Type B pancreatic cell (in vitro differentiated cells): ENCODE measurements at regions not wholly inside any gene's neighbourhood (a gene's known extent, or its start where the extent isn't known, plus 50 kb on each side); places are given as distances from the start of the nearest gene placed in this dataset.
"Not testable (repeated sequence)": the region's sequence is repeated elsewhere in the genome, so short reads cannot be mapped to it uniquely, and the experiment has no call there.

Experiments used
- DNase-seq: peaks from one replicate; pipeline ENCODE4 v3.0.0; 2021; ENCODE audit warnings: mixed read lengths; ENCODE audit not compliant: unreplicated experiment; ENCODE audit errors: extremely low spot score
- H3K27ac Mint-ChIP-seq: 2 replicates; pipeline ENCODE4 v1.8.0; 2021; ENCODE audit warnings: mild to moderate bottlenecking, mixed read lengths
- H3K27me3 Mint-ChIP-seq: 2 replicates; pipeline ENCODE4 v1.8.0; 2021; ENCODE audit warnings: mixed read lengths
- H3K36me3 Mint-ChIP-seq: 2 replicates; pipeline ENCODE4 v1.8.0; 2021; ENCODE audit warnings: mixed read lengths
- H3K4me1 Mint-ChIP-seq: one replicate; pipeline ENCODE4 v1.8.0; 2021; ENCODE audit warnings: mixed read lengths; ENCODE audit not compliant: unreplicated experiment
- H3K4me3 Mint-ChIP-seq: 2 replicates; pipeline ENCODE4 v1.8.0; 2021; ENCODE audit warnings: mild to moderate bottlenecking, mixed read lengths
- H3K9me3 Mint-ChIP-seq: 2 replicates; pipeline ENCODE4 v1.8.0; 2021; ENCODE audit warnings: mixed read lengths
- TF ChIP-seq, protein P1 (sequence below): fragments of 200-600 bp; sonication (generic); conservative IDR thresholded peaks from 2 replicates; pipeline ENCODE4 v1.5.0; 2021; ENCODE audit warnings: antibody characterized with exemption, mild to moderate bottlenecking

DNA sequence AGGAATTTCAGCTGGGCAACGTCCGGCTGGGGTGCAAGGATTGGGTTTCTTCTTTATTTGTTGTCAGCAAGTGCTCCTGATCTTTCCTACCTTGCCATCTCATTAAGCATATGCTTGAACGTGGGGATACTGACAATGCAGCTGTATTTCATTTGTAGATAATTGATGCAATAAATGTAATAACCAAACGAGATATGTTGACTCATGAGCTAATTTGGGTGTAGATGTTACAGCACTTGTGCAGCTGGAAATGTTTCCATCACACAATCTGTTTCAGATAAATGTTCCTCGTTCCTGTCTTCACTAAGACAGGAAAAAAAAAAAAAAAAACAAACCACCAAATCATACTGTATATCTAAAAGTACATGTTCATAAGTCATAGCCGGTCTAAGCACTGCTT, 123.8 kb downstream of the DMRT2 start:
- DNase-seq = no peak
- Mint-ChIP-seq H3K4me1 (peaks cover 21% of the 10 kb centered on the region), H3K27ac (no peak overlapping the region), H3K4me3 (no peak overlapping the region), H3K27me3 (peaks cover 4% of the 10 kb centered on the region), H3K36me3 (peaks cover 4% of the 10 kb centered on the region), H3K9me3 (peaks cover 8% of the 10 kb centered on the region)
- TF ChIP-seq, protein P1, sequence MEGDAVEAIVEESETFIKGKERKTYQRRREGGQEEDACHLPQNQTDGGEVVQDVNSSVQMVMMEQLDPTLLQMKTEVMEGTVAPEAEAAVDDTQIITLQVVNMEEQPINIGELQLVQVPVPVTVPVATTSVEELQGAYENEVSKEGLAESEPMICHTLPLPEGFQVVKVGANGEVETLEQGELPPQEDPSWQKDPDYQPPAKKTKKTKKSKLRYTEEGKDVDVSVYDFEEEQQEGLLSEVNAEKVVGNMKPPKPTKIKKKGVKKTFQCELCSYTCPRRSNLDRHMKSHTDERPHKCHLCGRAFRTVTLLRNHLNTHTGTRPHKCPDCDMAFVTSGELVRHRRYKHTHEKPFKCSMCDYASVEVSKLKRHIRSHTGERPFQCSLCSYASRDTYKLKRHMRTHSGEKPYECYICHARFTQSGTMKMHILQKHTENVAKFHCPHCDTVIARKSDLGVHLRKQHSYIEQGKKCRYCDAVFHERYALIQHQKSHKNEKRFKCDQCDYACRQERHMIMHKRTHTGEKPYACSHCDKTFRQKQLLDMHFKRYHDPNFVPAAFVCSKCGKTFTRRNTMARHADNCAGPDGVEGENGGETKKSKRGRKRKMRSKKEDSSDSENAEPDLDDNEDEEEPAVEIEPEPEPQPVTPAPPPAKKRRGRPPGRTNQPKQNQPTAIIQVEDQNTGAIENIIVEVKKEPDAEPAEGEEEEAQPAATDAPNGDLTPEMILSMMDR = no peak

DNA sequence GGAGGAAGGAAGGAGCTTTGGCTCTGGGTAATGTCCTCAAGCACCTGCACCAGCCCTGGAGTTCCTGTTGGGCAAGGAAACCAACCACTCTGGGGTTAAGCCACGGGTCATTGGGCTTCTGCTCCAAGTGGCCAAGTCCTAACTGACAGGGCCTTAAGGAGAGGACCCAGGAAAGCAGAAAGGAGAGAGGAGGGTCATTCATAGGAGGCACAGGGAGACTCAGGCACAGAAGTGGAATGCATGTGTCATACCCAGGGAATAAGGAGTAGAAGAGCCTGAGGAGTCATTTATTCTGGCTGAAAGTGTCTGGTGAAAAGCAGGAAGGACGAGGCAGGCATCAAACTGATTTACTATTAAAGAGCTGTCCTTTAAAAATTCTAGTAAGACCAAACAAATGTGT, 129.2 kb downstream of the DMRT2 start:
- TF ChIP-seq, protein P1 = no peak
- Mint-ChIP-seq H3K27me3 (peaks cover 9% of the 10 kb centered on the region), H3K27ac (no peak overlapping the region), H3K4me3 (no peak overlapping the region), H3K9me3 (no peaks in the 10 kb centered on the region), H3K4me1 (peaks cover 5% of the 10 kb centered on the region), H3K36me3 (no peaks in the 10 kb centered on the region)
- DNase-seq = no peak

DNA sequence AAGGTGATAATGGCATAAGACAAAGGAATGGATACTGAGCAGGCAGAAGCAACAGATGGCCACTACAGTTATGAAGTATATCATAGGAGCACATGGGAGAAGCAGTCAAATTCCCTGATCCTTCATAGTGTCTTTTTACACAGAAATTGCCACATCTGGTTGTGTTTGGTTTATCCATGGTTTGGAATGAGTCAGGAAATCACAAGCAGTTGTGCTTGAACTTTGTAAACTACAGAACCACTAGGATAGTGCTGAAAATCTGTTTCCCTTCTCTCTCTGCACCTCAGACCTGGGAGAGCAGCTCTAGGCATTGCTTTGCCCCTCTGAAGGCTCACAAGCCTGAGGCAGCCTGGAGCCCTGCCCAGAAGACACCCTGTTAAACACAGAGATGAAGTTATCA, 134.0 kb downstream of the DMRT2 start:
- no peaks in the 10 kb centered on the region for H3K4me1 Mint-ChIP-seq
- peaks cover 4% of the 10 kb centered on the region for H3K36me3 Mint-ChIP-seq
- no peak overlapping the region for H3K27ac Mint-ChIP-seq
- H3K9me3 Mint-ChIP-seq = peaks cover 11% of the 10 kb centered on the region
- H3K4me3 Mint-ChIP-seq = no peak overlapping the region
- H3K27me3 Mint-ChIP-seq = peaks cover 20% of the 10 kb centered on the region
- TF ChIP-seq, protein P1 = no peak
- DNase-seq = no peak

GRCh38 chr9:1187137-1187536, 137.0 kb downstream of the DMRT2 start:
- DNase-seq, H3K36me3 Mint-ChIP-seq, H3K27ac Mint-ChIP-seq, H3K4me3 Mint-ChIP-seq, H3K4me1 Mint-ChIP-seq: not testable (repeated sequence)
- Mint-ChIP-seq H3K9me3 (peaks cover 15% of the 10 kb centered on the region), H3K27me3 (peaks cover 20% of the 10 kb centered on the region)

- H3K9me3 Mint-ChIP-seq, H3K36me3 Mint-ChIP-seq, H3K27ac Mint-ChIP-seq, H3K4me3 Mint-ChIP-seq, H3K27me3 Mint-ChIP-seq, H3K4me1 Mint-ChIP-seq, DNase-seq: not testable (repeated sequence)
Observed at GRCh38 chr9:1195636-1196035, 145.5 kb downstream of the DMRT2 start.

- TF ChIP-seq, protein P1 = no peak
- Mint-ChIP-seq H3K4me1 (peaks cover 7% of the 10 kb centered on the region), H3K4me3 (no peak overlapping the region), H3K27me3 (no peaks in the 10 kb centered on the region), H3K36me3 (no peaks in the 10 kb centered on the region), H3K9me3 (peaks cover 6% of the 10 kb centered on the region), H3K27ac (peak overlapping the region; percentile 52)
- no peak for DNase-seq
Observed at GRCh38 chr9:1198085-1198484, 147.9 kb downstream of the DMRT2 start.

- Mint-ChIP-seq H3K27me3 (no peaks in the 10 kb centered on the region), H3K27ac (no peak overlapping the region), H3K9me3 (peaks cover 6% of the 10 kb centered on the region), H3K36me3 (no peaks in the 10 kb centered on the region), H3K4me1 (peaks cover 7% of the 10 kb centered on the region), H3K4me3 (no peak overlapping the region)
- no peak for DNase-seq
- TF ChIP-seq, protein P1 = no peak
Observed at GRCh38 chr9:1200847-1201251, 150.7 kb downstream of the DMRT2 start.
